CD4-positive, CD25-positive, alpha-beta regulatory T cell (primary cell): ENCODE measurements at regions not wholly inside any gene's neighbourhood (a gene's known extent, or its start where the extent isn't known, plus 50 kb on each side); places are given as distances from the start of the nearest gene placed in this dataset.

Experiments
- ATAC-seq, 2 donors: fragments of 150-1000 bp; cut with Tn5 transposase; one replicate each; pipeline ENCODE4 v1.10.0; 2021; ENCODE audit warnings: low read depth in 2 of 2, moderate number of reproducible peaks in 2 of 2, moderate library complexity in 1 of 2
- DNase-seq, 3 donors: peaks; one replicate each; pipeline versions ENCODE4 v3.0.0 to v3.0.0-alpha.2; 2012 to 2022; ENCODE audit warnings: mixed read lengths in 1 of 3
- H3K27ac ChIP-seq: one replicate; pipeline ENCODE4 v1.7.0; 2013; ENCODE audit warnings: mild to moderate bottlenecking, low read length; ENCODE audit not compliant: insufficient read depth, poor library complexity, severe bottlenecking
- H3K27me3 ChIP-seq: one replicate; pipeline ENCODE4 v1.7.0; 2013; ENCODE audit warnings: low read length; ENCODE audit not compliant: control insufficient read depth, insufficient read depth
- H3K36me3 ChIP-seq: one replicate; pipeline ENCODE4 v1.7.0; 2013; ENCODE audit warnings: mild to moderate bottlenecking, low read length, moderate library complexity; ENCODE audit not compliant: control insufficient read depth, insufficient read depth
- H3K4me1 ChIP-seq: 2 replicates; pipeline ENCODE4 v1.7.0; 2013; ENCODE audit warnings: mild to moderate bottlenecking, low read length; ENCODE audit not compliant: insufficient read depth, control insufficient read depth, poor library complexity, severe bottlenecking
- H3K4me3 ChIP-seq: one replicate; pipeline ENCODE4 v1.7.0; 2013; ENCODE audit warnings: low read depth, mild to moderate bottlenecking, low read length, moderate library complexity
- H3K9me3 ChIP-seq, 2 experiments: 1 replicate in 1 of 2; 2 replicates in 1 of 2; pipeline ENCODE4 v1.7.0; 2013; ENCODE audit warnings: low read length in 2 of 2, mild to moderate bottlenecking in 1 of 2, moderate library complexity in 1 of 2; ENCODE audit not compliant: control insufficient read depth in 2 of 2
- H3K27ac Mint-ChIP-seq, 3 donors: one replicate each; pipeline ENCODE4 v1.8.0; 2020 to 2022; ENCODE audit warnings: mild to moderate bottlenecking in 3 of 3, mixed read lengths in 3 of 3, moderate library complexity in 2 of 3
- H3K27me3 Mint-ChIP-seq: one replicate; pipeline ENCODE4 v1.8.0; 2022; ENCODE audit warnings: mild to moderate bottlenecking, mixed read lengths
- H3K36me3 Mint-ChIP-seq: one replicate; pipeline ENCODE4 v1.8.0; 2020; ENCODE audit warnings: mixed read lengths
- H3K4me1 Mint-ChIP-seq, 4 donors: one replicate each; pipeline ENCODE4 v1.8.0; 2020 to 2022; ENCODE audit warnings: mixed read lengths in 4 of 4, mild to moderate bottlenecking in 1 of 4
- H3K4me3 Mint-ChIP-seq, 4 donors: one replicate each; pipeline ENCODE4 v1.8.0; 2020 to 2022; ENCODE audit warnings: mild to moderate bottlenecking in 4 of 4, mixed read lengths in 4 of 4, moderate library complexity in 3 of 4
- H3K9me3 Mint-ChIP-seq, 7 donors: one replicate each; pipeline ENCODE4 v1.8.0; 2020 to 2022; ENCODE audit warnings: mixed read lengths in 7 of 7, mild to moderate bottlenecking in 3 of 7, moderate library complexity in 2 of 7

DNA sequence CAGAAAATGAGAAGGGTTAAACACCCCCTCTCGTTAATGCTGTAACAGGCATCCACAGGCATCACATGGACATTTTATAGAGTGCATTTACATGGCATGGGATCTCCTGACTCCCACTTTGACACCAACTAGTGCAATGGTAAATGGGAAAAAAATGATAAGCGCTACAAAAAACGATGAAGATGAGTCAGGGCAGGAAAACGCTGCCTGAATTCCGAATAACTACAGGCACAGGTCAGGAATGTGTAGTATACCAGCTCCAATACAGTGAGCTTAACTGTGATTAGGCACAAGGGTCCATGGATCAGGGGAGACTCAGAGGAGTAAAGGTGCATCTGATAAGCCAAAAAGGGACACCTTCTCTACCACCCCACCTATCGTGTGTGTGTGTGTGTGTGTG, 223.6 kb downstream of the FOXO1 start:
- H3K4me3 ChIP-seq: no peak overlapping the region
- H3K4me1 ChIP-seq: peaks cover 18% of the 10 kb centered on the region
- no peaks in the 10 kb centered on the region for H3K9me3 ChIP-seq
- H3K36me3 Mint-ChIP-seq: peaks cover 3% of the 10 kb centered on the region
- H3K27me3 ChIP-seq: no peaks in the 10 kb centered on the region
- DNase-seq (no peak), ATAC-seq (no peak)
- no peak overlapping the region for H3K4me3 Mint-ChIP-seq
- no peaks in the 10 kb centered on the region for H3K36me3 ChIP-seq
- no peak overlapping the region for H3K27ac ChIP-seq
- no peaks in the 10 kb centered on the region for H3K27me3 Mint-ChIP-seq
- peak overlapping the region in 1 of 3 donors; percentile 2 for H3K27ac Mint-ChIP-seq
- no peaks in the 10 kb centered on the region for H3K9me3 Mint-ChIP-seq
- peaks cover 15 to 29% (median 27%) of the 10 kb centered on the region in 4 donors for H3K4me1 Mint-ChIP-seq

DNA sequence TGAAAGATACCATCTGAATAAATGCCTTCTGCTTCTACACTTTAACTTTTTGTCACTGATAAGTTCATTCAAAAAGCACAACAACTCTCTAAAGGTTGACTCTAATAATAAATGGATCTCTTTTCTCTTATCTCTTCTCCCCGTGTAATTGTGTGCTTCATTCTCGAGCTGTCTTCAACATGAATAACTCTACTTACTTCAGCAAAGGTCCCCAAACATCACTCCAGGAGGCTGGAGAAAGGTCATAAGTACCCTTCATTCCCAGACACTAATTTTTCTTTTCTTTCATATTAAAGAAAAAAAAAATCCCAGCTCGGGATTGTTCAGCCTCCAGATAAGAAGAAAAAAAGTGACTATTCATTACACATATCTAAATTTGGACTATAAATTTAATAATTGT, 222.2 kb downstream of the FOXO1 start:
- peak overlapping the region in 1 of 3 donors; percentile 34 for H3K27ac Mint-ChIP-seq
- H3K9me3 Mint-ChIP-seq: peaks cover 0 to 3% (median 0%) of the 10 kb centered on the region in 7 donors
- ATAC-seq (no peak), DNase-seq (no peak)
- no peaks in the 10 kb centered on the region for H3K27me3 ChIP-seq
- no peak overlapping the region for H3K4me3 ChIP-seq
- no peaks in the 10 kb centered on the region for H3K27me3 Mint-ChIP-seq
- H3K36me3 Mint-ChIP-seq: peaks cover 7% of the 10 kb centered on the region
- H3K9me3 ChIP-seq: peaks cover 0 to under 1% of the 10 kb centered on the region in 2 experiments
- H3K4me3 Mint-ChIP-seq: no peak overlapping the region
- no peaks in the 10 kb centered on the region for H3K36me3 ChIP-seq
- H3K4me1 ChIP-seq: peaks cover 6% of the 10 kb centered on the region
- H3K27ac ChIP-seq: no peak overlapping the region
- H3K4me1 Mint-ChIP-seq: peaks cover 13 to 23% (median 17%) of the 10 kb centered on the region in 4 donors

DNA sequence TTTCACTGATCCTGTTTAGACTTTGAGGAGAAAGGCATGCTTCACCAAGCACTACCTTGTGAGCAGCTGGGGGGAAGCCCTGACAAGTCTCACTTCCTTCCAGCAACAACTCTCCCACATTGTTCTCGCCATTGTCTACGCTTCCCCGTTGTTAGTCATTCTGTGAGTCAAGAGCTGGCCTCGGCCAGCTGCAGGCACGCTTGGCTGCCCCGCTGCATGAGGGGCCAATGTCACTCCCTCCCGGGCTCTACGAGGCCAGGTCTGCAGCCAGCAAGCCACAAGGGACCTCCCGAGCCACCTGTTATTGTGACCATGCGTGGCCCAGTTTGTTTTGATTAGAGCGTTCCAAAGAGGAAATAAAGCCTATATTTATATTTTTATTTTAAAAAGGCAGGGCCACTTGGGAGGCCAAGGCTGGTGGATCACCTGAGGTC, 220.9 kb downstream of the FOXO1 start:
- H3K4me1 ChIP-seq: no peaks in the 10 kb centered on the region
- H3K4me3 ChIP-seq: no peak overlapping the region
- ATAC-seq (peak; percentile 80 to 81), DNase-seq (peak in 1 of 3 donors; percentile 37)
- no peak overlapping the region for H3K27ac ChIP-seq
- peak overlapping the region in 1 of 4 donors; percentile 50 for H3K4me3 Mint-ChIP-seq
- H3K36me3 ChIP-seq: no peaks in the 10 kb centered on the region
- peaks cover 0 to 5% of the 10 kb centered on the region in 2 experiments for H3K9me3 ChIP-seq
- H3K9me3 Mint-ChIP-seq: peaks cover 0 to 6% (median 4%) of the 10 kb centered on the region in 7 donors
- H3K27ac Mint-ChIP-seq: peak overlapping the region in 1 of 3 donors; percentile 49
- no peaks in the 10 kb centered on the region for H3K27me3 ChIP-seq
- no peaks in the 10 kb centered on the region for H3K27me3 Mint-ChIP-seq
- peaks cover 5 to 20% (median 14%) of the 10 kb centered on the region in 4 donors for H3K4me1 Mint-ChIP-seq
- H3K36me3 Mint-ChIP-seq: peaks cover 7% of the 10 kb centered on the region

DNA sequence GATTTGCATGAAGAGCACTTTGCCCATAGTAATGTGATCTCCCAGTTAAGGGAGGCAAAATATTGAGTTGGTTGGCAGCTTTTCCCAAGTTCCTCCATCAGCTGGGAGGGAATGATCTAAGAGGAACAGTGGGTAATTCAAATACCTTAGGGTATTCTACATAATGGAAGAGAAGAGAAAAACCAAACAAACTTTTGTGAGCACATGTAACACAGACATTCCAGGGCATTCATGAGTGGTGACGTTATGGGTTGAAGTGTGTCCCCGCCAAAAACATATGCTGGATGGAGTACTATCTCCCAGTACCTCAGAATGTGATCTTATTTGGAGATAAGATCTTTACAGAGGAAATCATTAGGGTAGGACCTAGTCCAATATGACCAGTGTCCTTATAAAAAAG, 220.1 kb downstream of the FOXO1 start:
- Histone ChIP-seq H3K4me1 (no peaks in the 10 kb centered on the region), H3K36me3 (no peaks in the 10 kb centered on the region), H3K27me3 (no peaks in the 10 kb centered on the region), H3K27ac (no peak overlapping the region), H3K9me3 (peaks cover 0 to 5% of the 10 kb centered on the region in 2 experiments), H3K4me3 (no peak overlapping the region)
- H3K27me3 Mint-ChIP-seq: no peaks in the 10 kb centered on the region
- no peak for ATAC-seq
- no peak overlapping the region for H3K4me3 Mint-ChIP-seq
- H3K4me1 Mint-ChIP-seq: peaks cover 0 to 20% (median 13%) of the 10 kb centered on the region in 4 donors
- H3K36me3 Mint-ChIP-seq: peaks cover 7% of the 10 kb centered on the region
- peaks cover 0 to 6% (median 4%) of the 10 kb centered on the region in 7 donors for H3K9me3 Mint-ChIP-seq
- DNase-seq: no peak
- peak overlapping the region in 2 of 3 donors; percentile 1 to 29 for H3K27ac Mint-ChIP-seq

DNA sequence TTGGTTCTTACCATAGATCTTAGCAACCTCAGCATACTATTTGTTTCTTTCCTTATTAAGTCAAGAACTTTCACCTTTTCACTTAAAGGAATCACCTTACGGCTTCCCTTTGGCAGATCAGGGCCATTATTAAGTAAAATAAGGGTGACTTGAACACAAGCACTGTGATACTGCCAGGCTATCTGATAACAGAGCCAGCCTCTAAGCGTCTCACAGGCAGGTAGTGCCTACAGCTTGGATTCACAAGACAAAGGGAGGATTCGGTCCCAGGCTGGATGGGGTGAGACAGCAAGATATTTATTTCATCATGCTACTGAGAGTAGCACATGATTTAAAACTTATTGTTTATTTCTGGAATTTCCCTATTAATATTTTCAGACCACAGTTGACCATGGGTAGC, 218.6 kb downstream of the FOXO1 start:
- Histone ChIP-seq H3K4me1 (no peaks in the 10 kb centered on the region), H3K27me3 (no peaks in the 10 kb centered on the region), H3K27ac (no peak overlapping the region), H3K9me3 (peaks cover 0 to 5% of the 10 kb centered on the region in 2 experiments), H3K4me3 (no peak overlapping the region), H3K36me3 (no peaks in the 10 kb centered on the region)
- H3K36me3 Mint-ChIP-seq: peaks cover 7% of the 10 kb centered on the region
- no peaks in the 10 kb centered on the region for H3K27me3 Mint-ChIP-seq
- H3K27ac Mint-ChIP-seq: peak overlapping the region in 1 of 3 donors; percentile 1
- DNase-seq: no peak
- no peak overlapping the region for H3K4me3 Mint-ChIP-seq
- no peak for ATAC-seq
- H3K9me3 Mint-ChIP-seq: peaks cover 0 to 6% (median 4%) of the 10 kb centered on the region in 7 donors
- peaks cover 0 to 17% (median 14%) of the 10 kb centered on the region in 4 donors for H3K4me1 Mint-ChIP-seq

DNA sequence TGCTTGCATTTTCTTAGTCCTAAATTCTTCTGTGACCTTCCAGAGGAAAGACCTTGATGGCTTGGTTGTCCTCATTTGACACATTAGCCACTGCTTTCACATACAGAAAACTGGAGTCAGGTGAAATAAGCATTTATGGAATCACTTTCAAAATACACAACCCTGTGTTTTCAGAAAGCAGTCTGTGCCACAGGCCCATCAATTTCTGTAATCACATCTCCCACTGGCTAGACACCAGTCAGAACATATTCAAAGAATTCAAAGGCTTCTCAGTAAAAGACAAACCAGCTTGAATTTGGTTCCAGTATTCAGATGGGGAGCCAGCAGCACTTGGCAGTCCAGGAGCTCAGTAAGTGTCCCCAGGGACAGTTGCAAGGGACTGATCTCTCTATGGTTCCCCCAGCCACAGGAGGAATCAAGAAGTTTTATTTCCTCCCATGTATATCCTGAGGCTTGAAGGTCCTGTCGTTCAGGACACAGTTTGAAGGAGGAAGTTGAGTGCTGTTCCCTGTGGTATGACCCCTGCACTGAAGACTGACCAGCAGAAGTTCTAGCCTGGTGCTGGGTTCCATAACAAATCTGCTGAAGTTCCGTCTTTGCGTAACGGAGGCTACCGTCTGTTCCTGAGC, 214.3 kb downstream of the FOXO1 start:
- Mint-ChIP-seq H3K27ac (peak overlapping the region in 2 of 3 donors; percentile 39 to 64), H3K27me3 (no peaks in the 10 kb centered on the region)
- ATAC-seq: no peak

DNA sequence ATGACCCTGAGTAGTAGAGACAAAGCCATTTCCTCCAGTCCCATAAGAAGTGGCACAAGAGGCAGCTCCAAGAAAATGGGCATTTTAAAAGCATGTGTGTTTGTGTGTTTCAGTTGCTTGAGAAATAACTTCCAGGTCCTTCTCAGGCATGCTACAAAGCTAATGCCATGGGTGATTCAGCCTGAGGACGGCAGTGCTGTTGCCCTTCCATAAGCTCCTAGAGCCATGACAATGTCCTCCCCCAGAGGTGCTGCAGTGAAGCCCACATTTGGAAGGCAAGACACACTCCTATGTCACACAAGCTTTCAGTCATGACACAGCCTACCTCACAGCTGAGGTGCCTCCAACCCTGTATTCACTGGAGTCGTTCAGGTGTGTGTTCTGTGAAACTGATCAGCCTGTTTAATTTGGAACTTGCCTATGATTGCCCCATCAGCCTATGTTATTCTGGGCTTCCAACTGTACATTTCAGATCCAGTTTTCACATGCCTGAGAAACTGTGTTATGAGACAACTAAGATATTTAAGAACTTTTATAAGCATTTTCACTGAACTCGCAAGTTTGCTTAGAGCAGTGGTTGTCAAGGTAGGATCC, 213.6 kb downstream of the FOXO1 start:
- Histone ChIP-seq H3K27ac (no peak overlapping the region), H3K4me3 (no peak overlapping the region), H3K27me3 (no peaks in the 10 kb centered on the region), H3K9me3 (peaks cover 0 to 5% of the 10 kb centered on the region in 2 experiments), H3K4me1 (no peaks in the 10 kb centered on the region), H3K36me3 (no peaks in the 10 kb centered on the region)
- H3K27me3 Mint-ChIP-seq: no peaks in the 10 kb centered on the region
- no peak overlapping the region for H3K4me3 Mint-ChIP-seq
- H3K36me3 Mint-ChIP-seq: peaks cover 4% of the 10 kb centered on the region
- peaks cover 0 to 17% (median 7%) of the 10 kb centered on the region in 4 donors for H3K4me1 Mint-ChIP-seq
- H3K27ac Mint-ChIP-seq: peak overlapping the region in 1 of 3 donors; percentile 64
- peak in 1 of 2 donors; percentile 22 for ATAC-seq
- DNase-seq: no peak
- H3K9me3 Mint-ChIP-seq: peaks cover 0 to 6% (median 4%) of the 10 kb centered on the region in 7 donors

More for the DNA sequence above, 214.3 kb downstream of the FOXO1 start:
- Mint-ChIP-seq H3K4me3 (no peak overlapping the region), H3K4me1 (peaks cover 0 to 19% (median 7%) of the 10 kb centered on the region in 4 donors), H3K36me3 (peaks cover 4% of the 10 kb centered on the region), H3K9me3 (peaks cover 0 to 6% (median 4%) of the 10 kb centered on the region in 7 donors)
- Histone ChIP-seq H3K36me3 (no peaks in the 10 kb centered on the region), H3K4me3 (no peak overlapping the region), H3K9me3 (peaks cover 0 to 5% of the 10 kb centered on the region in 2 experiments), H3K27me3 (no peaks in the 10 kb centered on the region), H3K27ac (no peak overlapping the region), H3K4me1 (no peaks in the 10 kb centered on the region)
- no peak for DNase-seq
